HG02678 (cell line): ENCODE measurements at regions not wholly inside any gene's neighbourhood (a gene's known extent, or its start where the extent isn't known, plus 50 kb on each side); places are given as distances from the start of the nearest gene placed in this dataset.

Source experiments
- ATAC-seq: cut with Tn5 transposase; IDR thresholded peaks from one replicate; pipeline ENCODE4 v1.9.1; 2021; ENCODE audit warnings: mild to moderate bottlenecking, moderate library complexity; ENCODE audit not compliant: unreplicated experiment

- ATAC-seq = no peak
Measured at GRCh38 chr11:70696076-70696475, 297.7 kb downstream of the CTTN start.

GRCh38 chr11:70696564-70696963, 298.2 kb downstream of the CTTN start:
- no peak for ATAC-seq

GRCh38 chr11:70697701-70698100, 299.4 kb downstream of the CTTN start:
- ATAC-seq = no peak

GRCh38 chr11:70698871-70699270, 300.5 kb downstream of the CTTN start:
- ATAC-seq = no peak

- ATAC-seq = no peak
Measured at GRCh38 chr11:70699294-70700221, 301.2 kb downstream of the CTTN start.

GRCh38 chr11:70700453-70700852, 302.1 kb downstream of the CTTN start:
- no peak for ATAC-seq

- ATAC-seq = no peak
Measured at GRCh38 chr11:70700871-70701270, 302.5 kb downstream of the CTTN start.

- no peak for ATAC-seq
Measured at GRCh38 chr11:70702040-70702648, 303.8 kb downstream of the CTTN start.

- ATAC-seq = no peak
Measured at GRCh38 chr11:70703141-70704064, 305.1 kb downstream of the CTTN start.

- no peak for ATAC-seq
Measured at GRCh38 chr11:70705097-70705496, 306.8 kb downstream of the CTTN start.

GRCh38 chr11:70705930-70706329, 307.6 kb downstream of the CTTN start:
- no peak for ATAC-seq

GRCh38 chr11:70707821-70708220, 309.5 kb downstream of the CTTN start:
- no peak for ATAC-seq

- ATAC-seq = no peak
Measured at GRCh38 chr11:70709596-70709995, 311.3 kb downstream of the CTTN start.

- ATAC-seq = no peak
Measured at GRCh38 chr11:70710192-70710591, 311.9 kb downstream of the CTTN start.

GRCh38 chr11:70710601-70711000, 312.3 kb downstream of the CTTN start:
- no peak for ATAC-seq

- ATAC-seq = no peak
Measured at GRCh38 chr11:70711095-70711910, 313.0 kb downstream of the CTTN start.

- no peak for ATAC-seq
Measured at GRCh38 chr11:70711911-70712185, 313.5 kb downstream of the CTTN start.

GRCh38 chr11:70712471-70712870, 314.1 kb downstream of the CTTN start:
- no peak for ATAC-seq

- no peak for ATAC-seq
Measured at GRCh38 chr11:70713086-70713835, 314.9 kb downstream of the CTTN start.
